Transverse colon (tissue), 4 donors: ENCODE measurements at regions not wholly inside any gene's neighbourhood (a gene's known extent, or its start where the extent isn't known, plus 50 kb on each side); places are given as distances from the start of the nearest gene placed in this dataset.

Experiments used
- DNase-seq: peaks from one replicate; pipeline ENCODE4 v3.0.0-alpha.2; 2019
- H3K27ac ChIP-seq, 4 donors: fragments of 200-600 bp; sonication (generic); 2 replicates each; pipeline ENCODE4 v1.5.1; 2016 to 2018; ENCODE audit warnings: inconsistent platforms in 4 of 4
- H3K27me3 ChIP-seq: fragments of 200-600 bp; sonication (generic); 2 replicates; pipeline ENCODE4 v1.5.1; 2017; ENCODE audit warnings: inconsistent platforms
- H3K36me3 ChIP-seq, 4 donors: fragments of 200-600 bp; sonication (generic); 2 replicates each; pipeline ENCODE4 v1.5.1; 2017 to 2019; ENCODE audit warnings: inconsistent platforms in 4 of 4
- H3K4me1 ChIP-seq, 4 donors: fragments of 200-600 bp; sonication (generic); 2 replicates each; pipeline ENCODE4 v1.5.1; 2017 to 2020; ENCODE audit warnings: inconsistent platforms in 4 of 4
- H3K4me3 ChIP-seq, 4 donors: fragments of 200-600 bp; sonication (generic); 1 replicate in 1 of 4; 2 replicates in 3 of 4; pipeline versions ENCODE4 v1.5.1 to v1.6.1; 2017 to 2019; ENCODE audit warnings: inconsistent platforms in 4 of 4
- H3K9me3 ChIP-seq, 2 donors: fragments of 200-600 bp; sonication (generic); 2 replicates each; pipeline ENCODE4 v1.5.1; 2017 to 2019; ENCODE audit warnings: inconsistent platforms in 2 of 2
- EP300 ChIP-seq: sonication (generic); formaldehyde crosslinking; IDR thresholded peaks from one replicate; pipeline ENCODE4 v1.6.1; 2017; ENCODE audit warnings: antibody characterized with exemption, low read depth
- POLR2A ChIP-seq: fragments of 450-650 bp; IDR thresholded peaks from one replicate; pipeline ENCODE4 v1.6.1; 2016; ENCODE audit warnings: antibody characterized with exemption, mild to moderate bottlenecking, moderate library complexity
- POLR2AphosphoS5 ChIP-seq, 3 donors: sonication (generic); formaldehyde crosslinking; IDR thresholded peaks; one replicate each; pipeline ENCODE4 v1.6.1; 2016; ENCODE audit warnings: antibody characterized with exemption in 3 of 3
- WGBS, 2 donors: methylation state at CpG; one replicate each; pipeline ENCODE4 v1.1.5; 2018; ENCODE audit warnings: low coverage in 1 of 2; 5-methylcytosine and 5-hydroxymethylcytosine counted together
- in situ Hi-C, 4 donors: fragments of 200-750 bp; cut with MboI; loops; one replicate each; pipeline versions ENCODE4 v1.15.0 to v1.15.1; 2017; ENCODE audit warnings: low sequenced_read_pairs in 3 of 4, low pct_ligation_motif_present in 1 of 4, low pct_unique_long_range_greater_than_20kb in 1 of 4
- intact Hi-C: fragments of 100-400 bp; cut with DNase I; formaldehyde crosslinking; loops from one replicate; pipeline ENCODE4 v1.15.1; 2023; ENCODE audit warnings: low total_unique reads
- TF ChIP-seq, protein P1 (sequence below), 5 experiments: fragments of 200-600 bp in 3 of 5; fragments of 450-650 bp in 2 of 5; sonication (generic) in 3 of 5; IDR thresholded peaks; 1 replicate in 2 of 5; 2 replicates in 3 of 5; pipeline ENCODE4 v1.5.1; 2016 to 2017; ENCODE audit warnings: antibody characterized with exemption in 5 of 5, inconsistent platforms in 3 of 5, mild to moderate bottlenecking in 2 of 5, moderate library complexity in 1 of 5

DNA sequence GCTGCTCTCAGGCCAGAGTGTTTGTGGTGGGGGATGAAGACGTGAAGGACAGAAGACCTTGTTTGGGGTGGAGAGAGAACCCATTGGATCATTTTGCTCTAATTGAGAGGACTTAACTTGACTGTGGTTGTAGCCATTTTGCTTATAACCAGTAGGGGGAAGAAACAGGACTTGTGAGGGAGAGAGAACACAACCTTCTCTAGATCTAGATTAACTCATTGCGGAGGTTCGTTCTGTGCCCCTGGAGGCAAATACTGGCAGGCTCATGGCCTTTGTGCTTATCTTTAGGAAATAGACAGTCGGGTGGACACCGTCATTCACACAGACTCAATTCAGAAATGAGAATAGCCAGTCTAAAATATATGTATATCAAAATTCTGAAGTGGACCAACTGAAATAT is 147.0 kb upstream of the LHCGR start:
- TF ChIP-seq EP300 (no peak), POLR2A (no peak), POLR2AphosphoS5 (IDR thresholded peaks at IDR 0.05) (no peak)
- TF ChIP-seq, protein P1, sequence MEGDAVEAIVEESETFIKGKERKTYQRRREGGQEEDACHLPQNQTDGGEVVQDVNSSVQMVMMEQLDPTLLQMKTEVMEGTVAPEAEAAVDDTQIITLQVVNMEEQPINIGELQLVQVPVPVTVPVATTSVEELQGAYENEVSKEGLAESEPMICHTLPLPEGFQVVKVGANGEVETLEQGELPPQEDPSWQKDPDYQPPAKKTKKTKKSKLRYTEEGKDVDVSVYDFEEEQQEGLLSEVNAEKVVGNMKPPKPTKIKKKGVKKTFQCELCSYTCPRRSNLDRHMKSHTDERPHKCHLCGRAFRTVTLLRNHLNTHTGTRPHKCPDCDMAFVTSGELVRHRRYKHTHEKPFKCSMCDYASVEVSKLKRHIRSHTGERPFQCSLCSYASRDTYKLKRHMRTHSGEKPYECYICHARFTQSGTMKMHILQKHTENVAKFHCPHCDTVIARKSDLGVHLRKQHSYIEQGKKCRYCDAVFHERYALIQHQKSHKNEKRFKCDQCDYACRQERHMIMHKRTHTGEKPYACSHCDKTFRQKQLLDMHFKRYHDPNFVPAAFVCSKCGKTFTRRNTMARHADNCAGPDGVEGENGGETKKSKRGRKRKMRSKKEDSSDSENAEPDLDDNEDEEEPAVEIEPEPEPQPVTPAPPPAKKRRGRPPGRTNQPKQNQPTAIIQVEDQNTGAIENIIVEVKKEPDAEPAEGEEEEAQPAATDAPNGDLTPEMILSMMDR (IDR thresholded peaks at IDR 0.05), result no peak
- no peak for DNase-seq
- intact Hi-C loops (no loop called here), in situ Hi-C loops (no loop called here)
- no peaks in the 10 kb centered on the region for H3K9me3 ChIP-seq
- H3K4me3 ChIP-seq, result no peak overlapping the region
- 73 to 88% methylated on average over 1 to 5 of the region's 5 CpGs for WGBS, 2 donors
- H3K4me1 ChIP-seq, result no peaks in the 10 kb centered on the region
- no peak overlapping the region for H3K27ac ChIP-seq
- no peaks in the 10 kb centered on the region for H3K27me3 ChIP-seq
- H3K36me3 ChIP-seq, result no peaks in the 10 kb centered on the region

DNA sequence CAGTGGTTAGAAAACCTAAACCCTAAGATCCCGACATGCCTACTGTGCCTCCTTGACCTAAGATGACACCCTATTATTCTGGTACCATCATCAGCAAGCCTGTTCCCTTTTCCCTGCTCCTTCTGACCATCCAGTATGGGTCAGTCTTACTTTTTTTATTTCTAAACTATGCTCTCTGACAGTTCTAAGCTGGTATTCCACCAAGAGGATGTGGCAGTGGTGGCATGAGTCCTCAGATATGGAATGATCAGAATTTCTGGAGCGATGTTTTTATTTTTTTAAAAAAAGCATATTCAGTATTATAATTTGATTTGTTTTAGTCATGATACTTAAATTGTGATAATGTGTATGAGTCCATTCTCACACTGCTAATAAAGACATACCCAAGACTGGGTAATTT is 145.9 kb upstream of the LHCGR start:
- no peaks in the 10 kb centered on the region for H3K36me3 ChIP-seq
- no peak overlapping the region for H3K4me3 ChIP-seq
- DNase-seq, result no peak
- TF ChIP-seq POLR2A (no peak), POLR2AphosphoS5 (IDR thresholded peaks at IDR 0.05) (no peak), EP300 (no peak)
- TF ChIP-seq, protein P1 (IDR thresholded peaks at IDR 0.05), result no peak
- 91 to 100% methylated on average over 1 to 2 of the region's 2 CpGs for WGBS, 2 donors
- no peaks in the 10 kb centered on the region for H3K4me1 ChIP-seq
- no peaks in the 10 kb centered on the region for H3K9me3 ChIP-seq
- H3K27me3 ChIP-seq, result no peaks in the 10 kb centered on the region
- in situ Hi-C loops, result no loop called here
- H3K27ac ChIP-seq, result no peak overlapping the region
- intact Hi-C loops, result no loop called here

DNA sequence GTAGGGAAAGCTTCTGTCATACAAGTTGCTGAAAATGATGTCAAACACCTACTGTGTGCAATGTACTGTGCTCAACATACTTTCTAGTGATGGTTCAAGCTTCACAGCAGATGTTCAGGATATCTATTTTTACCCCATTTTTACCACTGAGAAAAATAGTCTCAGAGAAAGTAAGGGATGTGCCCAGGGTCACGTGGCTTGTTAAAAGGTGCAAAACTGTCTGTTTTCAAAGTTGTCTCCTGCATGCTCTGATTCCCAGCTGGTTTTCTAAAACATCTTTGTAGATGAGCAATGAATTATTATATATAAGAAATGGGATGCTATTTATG is 145.5 kb upstream of the LHCGR start:
- WGBS, 2 donors, result 58 to 62% methylated on average over 1 of the region's 1 CpG
- H3K27me3 ChIP-seq, result no peaks in the 10 kb centered on the region
- in situ Hi-C loops, result no loop called here
- TF ChIP-seq POLR2A (no peak), EP300 (no peak)
- TF ChIP-seq, protein P1 (IDR thresholded peaks at IDR 0.05), result no peak
- no peaks in the 10 kb centered on the region for H3K36me3 ChIP-seq
- H3K4me3 ChIP-seq, result no peak overlapping the region
- H3K9me3 ChIP-seq, result no peaks in the 10 kb centered on the region
- H3K4me1 ChIP-seq, result no peaks in the 10 kb centered on the region
- DNase-seq, result no peak
- H3K27ac ChIP-seq, result no peak overlapping the region
- intact Hi-C loops, result no loop called here

DNA sequence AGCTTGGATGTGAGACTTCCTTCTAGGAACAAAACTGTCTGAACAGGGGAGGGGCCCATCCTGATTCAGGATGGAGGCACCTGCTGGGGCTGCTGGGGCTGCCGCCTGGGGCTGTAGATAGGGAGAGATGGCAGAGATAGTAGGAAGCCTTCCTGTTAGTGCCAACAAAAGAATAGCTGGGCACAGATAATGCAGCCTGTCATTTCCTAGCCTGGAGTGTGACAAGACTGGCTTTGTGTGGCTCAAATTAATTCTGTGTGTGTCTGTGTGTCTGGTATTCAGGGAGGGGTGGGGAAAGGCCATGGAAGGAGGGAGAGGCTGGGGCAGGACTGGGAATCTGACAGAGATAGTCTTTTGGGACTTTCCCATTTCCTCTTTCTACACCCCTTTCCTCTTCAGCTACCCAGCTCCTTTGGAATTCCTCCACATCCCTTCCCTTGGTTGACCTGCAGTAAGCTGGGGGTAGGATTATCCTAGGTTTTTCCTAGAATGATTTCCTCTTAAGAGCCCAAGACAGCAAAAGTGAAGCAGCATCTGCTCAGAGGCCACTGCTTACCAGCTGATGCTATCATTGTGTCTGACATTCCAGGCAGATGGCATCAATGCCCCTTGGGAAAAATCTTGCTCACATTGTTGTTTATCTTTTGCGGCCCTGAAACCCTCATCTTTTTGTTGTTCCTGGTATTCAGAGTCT is 144.9 kb upstream of the LHCGR start:
- no peaks in the 10 kb centered on the region for H3K9me3 ChIP-seq
- DNase-seq, result no peak
- no peak overlapping the region for H3K27ac ChIP-seq
- H3K27me3 ChIP-seq, result no peaks in the 10 kb centered on the region
- no peak overlapping the region for H3K4me3 ChIP-seq
- no peak for TF ChIP-seq POLR2A
- no peak for TF ChIP-seq POLR2AphosphoS5 (IDR thresholded peaks at IDR 0.05)
- TF ChIP-seq, protein P1 (IDR thresholded peaks at IDR 0.05), result no peak
- no peak for TF ChIP-seq EP300
- no peaks in the 10 kb centered on the region for H3K4me1 ChIP-seq
- intact Hi-C loops (no loop called here), in situ Hi-C loops (no loop called here)
- H3K36me3 ChIP-seq, result no peaks in the 10 kb centered on the region
- WGBS, 2 donors, result 56% methylated on average over 2 of the region's 2 CpGs; no CpG with 5 or more reads in 1 of the 2 donors
